WTC11 (cell line): ENCODE measurements at regions not wholly inside any gene's neighbourhood (a gene's known extent, or its start where the extent isn't known, plus 50 kb on each side); places are given as distances from the start of the nearest gene placed in this dataset.

Experiments used
- MLX ChIP-seq: sonication (generic); formaldehyde crosslinking; IDR thresholded peaks from 2 replicates; pipeline ENCODE4 v1.8.1; 2023; ENCODE audit warnings: mild to moderate bottlenecking, missing genetic modification reagents, moderate library complexity
- NFYB ChIP-seq: sonication (generic); formaldehyde crosslinking; conservative IDR thresholded peaks from 2 replicates; pipeline ENCODE4 v1.8.0; 2022; ENCODE audit warnings: low read depth, missing genetic modification reagents
- ZNF138 ChIP-seq: sonication (generic); formaldehyde crosslinking; conservative IDR thresholded peaks from 2 replicates; pipeline ENCODE4 v1.8.1; 2022; ENCODE audit warnings: mild to moderate bottlenecking, moderate library complexity, missing genetic modification reagents

GRCh38 chr15:53274630-53275029, 484.5 kb upstream of the ONECUT1 start:
- TF ChIP-seq NFYB, result no peak
- TF ChIP-seq MLX (CRISPR knock-in tag), result no peak
- no peak for TF ChIP-seq ZNF138 (CRISPR knock-in tag)
